ENCODE measurements at regions not wholly inside any gene's neighbourhood (a gene's known extent, or its start where the extent isn't known, plus 50 kb on each side); places are given as distances from the start of the nearest gene placed in this dataset.
"Not testable (repeated sequence)": the region's sequence is repeated elsewhere in the genome, so short reads cannot be mapped to it uniquely, and the experiment has no call there.

GRCh38 chr3:152216960-152217865, 51.5 kb upstream of the MBNL1 start:
- DNase-seq, result not testable (repeated sequence)

GRCh38 chr3:152218602-152219001, 50.1 kb upstream of the MBNL1 start:
- DNase-seq, result no peak

All from amygdala (tissue), 56 donors.